Peyer's patch (tissue), 4 donors: ENCODE measurements at regions not wholly inside any gene's neighbourhood (a gene's known extent, or its start where the extent isn't known, plus 50 kb on each side); places are given as distances from the start of the nearest gene placed in this dataset.

ENCODE experiments used
- POLR2A ChIP-seq, 2 donors: fragments of 450-650 bp; IDR thresholded peaks; one replicate each; pipeline ENCODE4 v1.5.1; 2017; ENCODE audit warnings: antibody characterized with exemption in 2 of 2, mild to moderate bottlenecking in 2 of 2, moderate library complexity in 2 of 2
- TF ChIP-seq, protein P1 (sequence below), 6 experiments: fragments of 450-650 bp in 4 of 6; fragments of 200-600 bp in 2 of 6; sonication (generic) in 1 of 6; IDR thresholded peaks; one replicate each; pipeline ENCODE4 v1.5.1; 2017 to 2019; ENCODE audit warnings: antibody characterized with exemption in 6 of 6, mild to moderate bottlenecking in 3 of 6, moderate library complexity in 1 of 6

DNA sequence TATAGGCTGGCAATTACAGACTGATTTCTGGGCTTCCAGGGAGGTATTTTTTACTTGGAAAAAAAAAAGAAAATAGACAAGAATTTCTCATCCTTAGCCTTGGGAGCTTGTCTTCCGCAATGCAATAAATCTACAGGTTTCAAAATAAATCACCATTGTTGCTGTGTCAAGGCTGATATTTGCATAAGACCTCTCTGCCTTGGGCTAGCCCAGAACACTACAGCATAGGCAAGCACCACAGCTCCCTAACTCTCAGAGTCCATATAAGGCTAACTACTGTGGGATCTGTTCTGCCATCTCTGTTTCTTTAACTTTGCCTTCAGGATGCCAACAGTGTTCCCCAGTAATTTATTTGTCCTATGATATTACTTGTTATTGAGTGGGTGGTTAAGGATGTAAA lies 64.4 kb downstream of the ZWINT start:
- TF ChIP-seq, protein P1, sequence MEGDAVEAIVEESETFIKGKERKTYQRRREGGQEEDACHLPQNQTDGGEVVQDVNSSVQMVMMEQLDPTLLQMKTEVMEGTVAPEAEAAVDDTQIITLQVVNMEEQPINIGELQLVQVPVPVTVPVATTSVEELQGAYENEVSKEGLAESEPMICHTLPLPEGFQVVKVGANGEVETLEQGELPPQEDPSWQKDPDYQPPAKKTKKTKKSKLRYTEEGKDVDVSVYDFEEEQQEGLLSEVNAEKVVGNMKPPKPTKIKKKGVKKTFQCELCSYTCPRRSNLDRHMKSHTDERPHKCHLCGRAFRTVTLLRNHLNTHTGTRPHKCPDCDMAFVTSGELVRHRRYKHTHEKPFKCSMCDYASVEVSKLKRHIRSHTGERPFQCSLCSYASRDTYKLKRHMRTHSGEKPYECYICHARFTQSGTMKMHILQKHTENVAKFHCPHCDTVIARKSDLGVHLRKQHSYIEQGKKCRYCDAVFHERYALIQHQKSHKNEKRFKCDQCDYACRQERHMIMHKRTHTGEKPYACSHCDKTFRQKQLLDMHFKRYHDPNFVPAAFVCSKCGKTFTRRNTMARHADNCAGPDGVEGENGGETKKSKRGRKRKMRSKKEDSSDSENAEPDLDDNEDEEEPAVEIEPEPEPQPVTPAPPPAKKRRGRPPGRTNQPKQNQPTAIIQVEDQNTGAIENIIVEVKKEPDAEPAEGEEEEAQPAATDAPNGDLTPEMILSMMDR (IDR thresholded peaks at IDR 0.05), result no peak
- TF ChIP-seq POLR2A (IDR thresholded peaks at IDR 0.05), result no peak
